MCF 10A (cell line): ENCODE measurements at regions not wholly inside any gene's neighbourhood (a gene's known extent, or its start where the extent isn't known, plus 50 kb on each side); places are given as distances from the start of the nearest gene placed in this dataset.

Experiments used
- BruUV-seq: library from RNA; stranded (reverse); fragments of 400-500 nt; replicated peaks from 2 replicates; lab custom pipeline; 2021; lab: Mats Ljungman, UMichigan
- CTCF ChIA-PET: fragments of 300-600 bp; sonication (Branson Sonifier 250); formaldehyde crosslinking; extraction: SDS; loops from one replicate; lab custom pipeline; 2021; ENCODE audit warnings: antibody characterized with exemption, inconsistent platforms; lab: Yijun Ruan, JAX
- POLR2A ChIA-PET: fragments of 300-600, 350-650 bp; sonication (Branson Sonifier 250); formaldehyde crosslinking; extraction: SDS; loops from one replicate; lab custom pipeline; 2020; ENCODE audit warnings: antibody characterized with exemption, inconsistent platforms; lab: Yijun Ruan, JAX
- DNase-seq: peaks from one replicate; pipeline ENCODE4 v3.0.0-alpha.2; 2018; ENCODE audit not compliant: unreplicated experiment
- H3K27ac Mint-ChIP-seq: one replicate; pipeline ENCODE4 v1.8.0; 2022; ENCODE audit warnings: mild to moderate bottlenecking, low read depth, mixed read lengths; ENCODE audit not compliant: unreplicated experiment
- H3K27me3 Mint-ChIP-seq: one replicate; pipeline ENCODE4 v1.8.0; 2022; ENCODE audit warnings: mixed read lengths; ENCODE audit not compliant: insufficient read depth, unreplicated experiment
- H3K36me3 Mint-ChIP-seq: one replicate; pipeline ENCODE4 v1.8.0; 2022; ENCODE audit warnings: mild to moderate bottlenecking, moderate library complexity, mixed read lengths; ENCODE audit not compliant: insufficient read depth, unreplicated experiment
- H3K4me1 Mint-ChIP-seq: one replicate; pipeline ENCODE4 v1.8.0; 2022; ENCODE audit warnings: mixed read lengths; ENCODE audit not compliant: insufficient read depth, unreplicated experiment
- H3K4me3 Mint-ChIP-seq: one replicate; pipeline ENCODE4 v1.8.0; 2022; ENCODE audit warnings: mild to moderate bottlenecking, moderate library complexity, mixed read lengths; ENCODE audit not compliant: unreplicated experiment
- H3K9me3 Mint-ChIP-seq: one replicate; pipeline ENCODE4 v1.8.0; 2022; ENCODE audit warnings: mixed read lengths; ENCODE audit not compliant: unreplicated experiment
- intact Hi-C: fragments of 100-400 bp; cut with micrococcal nuclease; formaldehyde crosslinking; loops from 2 replicates; pipeline ENCODE4 v1.14.1; 2022
- TF ChIP-seq, protein P1 (sequence below): fragments of 200-600 bp; IDR thresholded peaks from one replicate; pipeline ENCODE4 v1.8.0; 2022; ENCODE audit warnings: antibody characterized with exemption, mild to moderate bottlenecking; ENCODE audit not compliant: unreplicated experiment

- POLR2A ChIA-PET: interaction anchor here (1.1 kb wide), 1 partner anchor 18 kb away, joined by 3 read pairs; no protein-coding TSS in a partner anchor
- Mint-ChIP-seq H3K4me1 (no peaks in the 10 kb centered on the region), H3K27me3 (no peaks in the 10 kb centered on the region), H3K36me3 (no peaks in the 10 kb centered on the region), H3K4me3 (no peak overlapping the region), H3K27ac (no peak overlapping the region), H3K9me3 (no peaks in the 10 kb centered on the region)
- no TSS peak for BruUV-seq
- intact Hi-C loops: no loop called here
- CTCF ChIA-PET: no interaction called here
- no peak for DNase-seq
- TF ChIP-seq, protein P1, sequence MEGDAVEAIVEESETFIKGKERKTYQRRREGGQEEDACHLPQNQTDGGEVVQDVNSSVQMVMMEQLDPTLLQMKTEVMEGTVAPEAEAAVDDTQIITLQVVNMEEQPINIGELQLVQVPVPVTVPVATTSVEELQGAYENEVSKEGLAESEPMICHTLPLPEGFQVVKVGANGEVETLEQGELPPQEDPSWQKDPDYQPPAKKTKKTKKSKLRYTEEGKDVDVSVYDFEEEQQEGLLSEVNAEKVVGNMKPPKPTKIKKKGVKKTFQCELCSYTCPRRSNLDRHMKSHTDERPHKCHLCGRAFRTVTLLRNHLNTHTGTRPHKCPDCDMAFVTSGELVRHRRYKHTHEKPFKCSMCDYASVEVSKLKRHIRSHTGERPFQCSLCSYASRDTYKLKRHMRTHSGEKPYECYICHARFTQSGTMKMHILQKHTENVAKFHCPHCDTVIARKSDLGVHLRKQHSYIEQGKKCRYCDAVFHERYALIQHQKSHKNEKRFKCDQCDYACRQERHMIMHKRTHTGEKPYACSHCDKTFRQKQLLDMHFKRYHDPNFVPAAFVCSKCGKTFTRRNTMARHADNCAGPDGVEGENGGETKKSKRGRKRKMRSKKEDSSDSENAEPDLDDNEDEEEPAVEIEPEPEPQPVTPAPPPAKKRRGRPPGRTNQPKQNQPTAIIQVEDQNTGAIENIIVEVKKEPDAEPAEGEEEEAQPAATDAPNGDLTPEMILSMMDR: no peak
Observed at GRCh38 chr5:143610946-143611345, 201.0 kb upstream of the HMHB1 start.

DNA sequence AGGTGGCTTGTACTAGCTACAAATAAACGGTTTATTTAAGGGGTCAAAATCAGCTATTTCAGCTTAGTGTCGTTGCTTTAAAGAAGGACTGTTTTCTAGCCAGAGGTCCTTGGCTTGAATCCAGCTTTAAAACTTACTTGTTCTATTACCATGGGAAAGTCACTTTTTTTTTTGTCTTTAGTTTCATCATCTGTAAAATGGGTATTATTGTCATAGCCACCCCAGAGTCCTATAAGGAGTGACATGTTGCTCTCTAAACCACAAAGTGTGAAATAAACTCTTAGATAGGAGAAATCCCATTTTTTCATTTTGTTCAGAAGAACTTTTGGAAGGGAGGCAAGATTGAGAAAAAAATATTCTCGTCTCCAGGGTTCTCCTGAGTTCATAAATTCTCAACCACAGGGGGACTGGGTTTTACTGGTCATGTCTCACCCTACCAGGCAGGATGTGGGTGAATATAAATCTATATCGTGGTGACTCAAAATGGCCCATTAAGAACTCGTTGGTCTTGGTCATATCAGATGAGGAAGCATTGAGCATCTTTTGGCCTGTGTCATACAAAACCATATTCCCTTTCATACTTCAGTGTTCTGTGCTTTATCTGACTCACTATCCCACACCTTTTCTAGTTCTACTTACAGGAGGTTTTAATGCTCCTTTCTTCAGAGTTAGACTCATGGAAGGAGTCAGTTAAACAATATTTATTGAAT is 202.7 kb upstream of the NR3C1 start:
- CTCF ChIA-PET: interaction anchor here (0.6 to 1.2 kb wide), 4 partner anchors 18 to 1941 kb away, joined by 4 to 8 read pairs (median 4); no protein-coding TSS in a partner anchor
- TF ChIP-seq, protein P1: no peak
- POLR2A ChIA-PET: interaction anchor here (1.2 to 2.3 kb wide), 3 partner anchors 9 to 99 kb away, joined by 3 to 7 read pairs (median 4); no protein-coding TSS in a partner anchor
- peaks cover 5% of the 10 kb centered on the region for H3K4me1 Mint-ChIP-seq
- BruUV-seq: no TSS peak
- no peaks in the 10 kb centered on the region for H3K9me3 Mint-ChIP-seq
- H3K27ac Mint-ChIP-seq: no peak overlapping the region
- no peaks in the 10 kb centered on the region for H3K27me3 Mint-ChIP-seq
- H3K36me3 Mint-ChIP-seq: no peaks in the 10 kb centered on the region
- no peak overlapping the region for H3K4me3 Mint-ChIP-seq
- intact Hi-C loops: no loop called here
- DNase-seq: no peak

DNA sequence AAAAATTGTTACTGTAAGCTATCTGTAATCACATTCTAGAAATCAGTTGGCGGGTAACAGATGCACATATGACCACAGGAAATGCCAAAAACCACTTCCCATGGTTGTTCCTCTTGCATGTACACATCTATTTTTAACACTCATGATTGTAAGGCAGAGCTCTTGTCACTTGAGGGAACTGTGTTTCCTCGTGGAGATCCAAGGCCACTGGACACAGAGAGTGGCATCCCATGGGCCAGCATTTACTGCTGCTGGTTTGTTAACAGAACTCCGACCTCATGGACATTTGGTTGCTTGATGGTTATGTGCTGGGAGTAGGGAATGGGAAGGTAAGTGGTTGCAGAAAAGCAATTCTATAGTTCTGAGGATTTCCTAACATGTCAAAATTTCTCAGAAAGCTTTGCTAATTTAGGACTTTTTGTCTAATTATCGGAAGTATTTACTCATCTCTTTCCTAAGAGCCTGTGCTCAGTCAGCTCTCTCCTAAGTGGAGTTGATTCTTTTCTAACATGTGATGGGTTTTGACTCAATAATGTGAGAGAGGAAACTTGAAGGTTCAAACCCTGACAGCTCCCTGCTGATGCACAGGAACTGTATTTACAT is 202.0 kb upstream of the NR3C1 start:
- no peaks in the 10 kb centered on the region for H3K36me3 Mint-ChIP-seq
- no peaks in the 10 kb centered on the region for H3K27me3 Mint-ChIP-seq
- no peaks in the 10 kb centered on the region for H3K9me3 Mint-ChIP-seq
- TF ChIP-seq, protein P1: no peak
- peaks cover 8% of the 10 kb centered on the region for H3K4me1 Mint-ChIP-seq
- no TSS peak for BruUV-seq
- H3K27ac Mint-ChIP-seq: no peak overlapping the region
- no peak overlapping the region for H3K4me3 Mint-ChIP-seq
- ChIA-PET CTCF (interaction anchor here (0.6 to 1.2 kb wide), 5 partner anchors 18 to 1941 kb away, joined by 3 to 8 read pairs (median 4); no protein-coding TSS in a partner anchor), POLR2A (interaction anchor here (0.6 to 2.3 kb wide), 4 partner anchors 10 to 497 kb away, joined by 3 to 7 read pairs (median 4); no protein-coding TSS in a partner anchor)
- no peak for DNase-seq
- intact Hi-C loops: no loop called here

- Mint-ChIP-seq H3K4me3 (no peak overlapping the region), H3K27me3 (no peaks in the 10 kb centered on the region), H3K36me3 (no peaks in the 10 kb centered on the region), H3K4me1 (peaks cover 12% of the 10 kb centered on the region), H3K9me3 (no peaks in the 10 kb centered on the region), H3K27ac (no peak overlapping the region)
- TF ChIP-seq, protein P1: no peak
- POLR2A ChIA-PET: interaction anchor here (0.5 kb wide), 1 partner anchor 126 kb away, joined by 3 read pairs; no protein-coding TSS in a partner anchor
- CTCF ChIA-PET: interaction anchor here (0.7 to 1.0 kb wide), 2 partner anchors 10 to 207 kb away, joined by 3 read pairs; no protein-coding TSS in a partner anchor
- BruUV-seq: no TSS peak
- no peak for DNase-seq
- intact Hi-C loops: no loop called here
Observed at GRCh38 chr5:143601917-143602333, 198.4 kb upstream of the NR3C1 start.
